ENCODE measurements at regions not wholly inside any gene's neighbourhood (a gene's known extent, or its start where the extent isn't known, plus 50 kb on each side); places are given as distances from the start of the nearest gene placed in this dataset.

GRCh38 chr18:41600693-41601391 is 354.2 kb upstream of the PIK3C3 start:
- TF ChIP-seq CTCF (IDR thresholded peaks at IDR 0.05; ENCODE audit: low read depth, low read length, missing input control) (no peak), REST (IDR thresholded peaks at IDR 0.05) (no peak), RAD21 (IDR thresholded peaks at IDR 0.05) (no peak), EGR1 (IDR thresholded peaks at IDR 0.05; ENCODE audit: low read depth in 2 of 2) (no peak), YY1 (IDR thresholded peaks at IDR 0.05) (no peak), GABPA (IDR thresholded peaks at IDR 0.05 in 1 of 2, conservative IDR thresholded peaks at IDR 0.05 in 1 of 2) (no peak), ZBTB33 (IDR thresholded peaks at IDR 0.05) (no peak), FOXA2 (IDR thresholded peaks at IDR 0.05) (no peak), MAX (IDR thresholded peaks at IDR 0.05) (no peak), ATF3 (IDR thresholded peaks at IDR 0.05) (no peak), TAF1 (conservative IDR thresholded peaks at IDR 0.05) (no peak), HNF4G (IDR thresholded peaks at IDR 0.05) (no peak), JUND (IDR thresholded peaks at IDR 0.05) (no peak)

Measured in liver (tissue), 3 donors.